HUES6 (cell line): ENCODE measurements at regions not wholly inside any gene's neighbourhood (a gene's known extent, or its start where the extent isn't known, plus 50 kb on each side); places are given as distances from the start of the nearest gene placed in this dataset.

Source experiments
- H3K27ac ChIP-seq: 2 replicates; pipeline ENCODE4 v1.7.0; 2013; ENCODE audit warnings: low read depth, mild to moderate bottlenecking, low read length, inconsistent platforms
- H3K27me3 ChIP-seq: 2 replicates; pipeline ENCODE4 v1.6.1; 2013; ENCODE audit warnings: low read length; ENCODE audit not compliant: control insufficient read depth, insufficient read depth
- H3K36me3 ChIP-seq: 2 replicates; pipeline ENCODE4 v1.6.1; 2013; ENCODE audit warnings: low read length; ENCODE audit not compliant: control insufficient read depth, insufficient read depth
- H3K4me1 ChIP-seq: 2 replicates; pipeline ENCODE4 v1.6.1; 2013; ENCODE audit warnings: low read length; ENCODE audit not compliant: control insufficient read depth, insufficient read depth
- H3K4me3 ChIP-seq: 2 replicates; pipeline ENCODE4 v1.5.1; 2013; ENCODE audit warnings: low read depth, low read length
- H3K9ac ChIP-seq: one replicate; pipeline ENCODE4 v1.6.1; 2013; ENCODE audit warnings: mild to moderate bottlenecking, low read length
- H3K9me3 ChIP-seq: 2 replicates; pipeline ENCODE4 v1.6.1; 2013; ENCODE audit warnings: low read depth, low read length; ENCODE audit not compliant: control insufficient read depth, insufficient read depth

- Histone ChIP-seq H3K4me1 (no peaks in the 10 kb centered on the region), H3K9me3 (peaks cover 7% of the 10 kb centered on the region), H3K9ac (no peak overlapping the region), H3K27me3 (no peaks in the 10 kb centered on the region), H3K36me3 (no peaks in the 10 kb centered on the region), H3K27ac (no peak overlapping the region), H3K4me3 (no peak overlapping the region)
These were observed 240.0 kb upstream of the PRR20A start for GRCh38 chr13:56900549-56901279.

- Histone ChIP-seq H3K36me3 (no peaks in the 10 kb centered on the region), H3K9me3 (peaks cover 7% of the 10 kb centered on the region), H3K4me3 (no peak overlapping the region), H3K4me1 (no peaks in the 10 kb centered on the region), H3K27ac (no peak overlapping the region), H3K9ac (no peak overlapping the region), H3K27me3 (no peaks in the 10 kb centered on the region)
These were observed 238.4 kb upstream of the PRR20A start for GRCh38 chr13:56902276-56902675.

- Histone ChIP-seq H3K4me1 (no peaks in the 10 kb centered on the region), H3K27me3 (no peaks in the 10 kb centered on the region), H3K9me3 (peaks cover 7% of the 10 kb centered on the region), H3K9ac (no peak overlapping the region), H3K27ac (no peak overlapping the region), H3K4me3 (no peak overlapping the region), H3K36me3 (no peaks in the 10 kb centered on the region)
These were observed 236.9 kb upstream of the PRR20A start for GRCh38 chr13:56903710-56904282.

GRCh38 chr13:56906909-56907308 is 233.8 kb upstream of the PRR20A start:
- no peaks in the 10 kb centered on the region for H3K4me1 ChIP-seq
- no peaks in the 10 kb centered on the region for H3K36me3 ChIP-seq
- no peak overlapping the region for H3K4me3 ChIP-seq
- H3K27ac ChIP-seq = no peak overlapping the region
- H3K27me3 ChIP-seq = no peaks in the 10 kb centered on the region
- 0 out of 2 replicates have a peak, but pooled peaks cover 5% of the 10 kb centered on the region for H3K9me3 ChIP-seq
- H3K9ac ChIP-seq = no peak overlapping the region

- no peak overlapping the region for H3K4me3 ChIP-seq
- H3K27ac ChIP-seq = no peak overlapping the region
- no peak overlapping the region for H3K9ac ChIP-seq
- no peaks in the 10 kb centered on the region for H3K36me3 ChIP-seq
- 0 out of 2 replicates have a peak, but pooled peaks cover 4% of the 10 kb centered on the region for H3K9me3 ChIP-seq
- H3K27me3 ChIP-seq = no peaks in the 10 kb centered on the region
- H3K4me1 ChIP-seq = no peaks in the 10 kb centered on the region
These were observed 233.0 kb upstream of the PRR20A start for GRCh38 chr13:56907766-56908165.

GRCh38 chr13:56909896-56910600 is 230.7 kb upstream of the PRR20A start:
- no peaks in the 10 kb centered on the region for H3K36me3 ChIP-seq

GRCh38 chr13:56917966-56918365 is 222.8 kb upstream of the PRR20A start:
- Histone ChIP-seq H3K9ac (no peak overlapping the region), H3K4me1 (no peaks in the 10 kb centered on the region; the same call in 1 of the 2 replicates), H3K27ac (no peak overlapping the region), H3K27me3 (no peaks in the 10 kb centered on the region), H3K36me3 (no peaks in the 10 kb centered on the region), H3K9me3 (no peaks in the 10 kb centered on the region), H3K4me3 (no peak overlapping the region)

More at GRCh38 chr13:56909896-56910600, 230.7 kb upstream of the PRR20A start:
- Histone ChIP-seq H3K4me3 (no peak overlapping the region), H3K9me3 (0 out of 2 replicates have a peak, but pooled peaks cover 4% of the 10 kb centered on the region), H3K27me3 (no peaks in the 10 kb centered on the region), H3K27ac (no peak overlapping the region), H3K9ac (no peak overlapping the region), H3K4me1 (no peaks in the 10 kb centered on the region)

- no peaks in the 10 kb centered on the region for H3K36me3 ChIP-seq
- no peaks in the 10 kb centered on the region for H3K27me3 ChIP-seq
- no peak overlapping the region for H3K9ac ChIP-seq
- no peak overlapping the region for H3K27ac ChIP-seq
- no peak overlapping the region for H3K4me3 ChIP-seq
- no peaks in the 10 kb centered on the region for H3K9me3 ChIP-seq
- no peaks in the 10 kb centered on the region for H3K4me1 ChIP-seq
These were observed 217.0 kb upstream of the PRR20A start for GRCh38 chr13:56923626-56924140.

GRCh38 chr13:56924401-56924800 is 216.3 kb upstream of the PRR20A start:
- H3K9me3 ChIP-seq = no peaks in the 10 kb centered on the region
- no peaks in the 10 kb centered on the region for H3K36me3 ChIP-seq
- H3K9ac ChIP-seq = no peak overlapping the region

GRCh38 chr13:56932104-56932503 is 208.6 kb upstream of the PRR20A start:
- Histone ChIP-seq H3K27me3 (no peaks in the 10 kb centered on the region), H3K9me3 (no peaks in the 10 kb centered on the region), H3K9ac (no peak overlapping the region), H3K36me3 (no peaks in the 10 kb centered on the region), H3K4me3 (no peak overlapping the region), H3K4me1 (no peaks in the 10 kb centered on the region), H3K27ac (no peak overlapping the region)

More at GRCh38 chr13:56924401-56924800, 216.3 kb upstream of the PRR20A start:
- Histone ChIP-seq H3K27me3 (no peaks in the 10 kb centered on the region), H3K4me1 (no peaks in the 10 kb centered on the region), H3K4me3 (no peak overlapping the region), H3K27ac (no peak overlapping the region)

GRCh38 chr13:56953965-56954364 is 186.8 kb upstream of the PRR20A start:
- H3K4me1 ChIP-seq = no peaks in the 10 kb centered on the region; the same call in 1 of the 2 replicates
- H3K36me3 ChIP-seq = no peaks in the 10 kb centered on the region
- no peak overlapping the region for H3K4me3 ChIP-seq
- H3K9ac ChIP-seq = no peak overlapping the region
- H3K27me3 ChIP-seq = no peaks in the 10 kb centered on the region
- H3K27ac ChIP-seq = no peak overlapping the region
- H3K9me3 ChIP-seq = no peaks in the 10 kb centered on the region
